ENCODE measurements at regions not wholly inside any gene's neighbourhood (a gene's known extent, or its start where the extent isn't known, plus 50 kb on each side); places are given as distances from the start of the nearest gene placed in this dataset.

DNA sequence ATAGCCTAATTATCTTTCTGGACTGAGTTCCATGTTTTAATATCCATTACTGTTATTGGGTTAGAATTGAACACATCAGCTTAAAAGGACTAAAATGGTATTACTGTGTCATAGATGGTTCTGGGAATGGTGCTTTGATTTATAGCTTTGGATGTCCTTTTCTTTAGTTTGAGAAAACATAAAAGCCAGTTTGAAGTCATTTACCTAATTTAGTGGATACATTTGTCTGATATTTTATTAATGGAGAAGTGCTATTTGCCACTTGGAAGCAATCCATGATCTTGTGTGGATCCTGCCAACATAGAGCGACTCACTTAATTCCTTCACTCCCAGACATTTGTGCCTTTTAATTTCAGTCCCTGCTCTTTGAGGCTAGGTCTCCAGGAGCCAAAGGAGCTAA lies 212.4 kb upstream of the PACRGL start:
- H3K27ac Mint-ChIP-seq = peak overlapping the region; percentile 47
- H3K27me3 Mint-ChIP-seq (ENCODE audit: insufficient read depth, low read depth) = no peaks in the 10 kb centered on the region
- H3K4me1 ChIP-seq = peaks cover 15% of the 10 kb centered on the region
- no peaks in the 10 kb centered on the region for H3K27me3 ChIP-seq
- DNase-seq (ENCODE audit: low spot score) = peak; percentile 29
- H3K36me3 Mint-ChIP-seq = peaks cover 18% of the 10 kb centered on the region
- no peak overlapping the region for H3K9ac ChIP-seq
- H3K36me3 ChIP-seq = no peaks in the 10 kb centered on the region
- H3K79me2 ChIP-seq (ENCODE audit: low read depth) = no peaks in the 10 kb centered on the region
- no peaks in the 10 kb centered on the region for H4K20me1 ChIP-seq (ENCODE audit: low read depth)
- H3K4me3 Mint-ChIP-seq = no peak overlapping the region
- no peak overlapping the region for H3K4me3 ChIP-seq
- H3K27ac ChIP-seq = peak overlapping the region; percentile 21
- peaks cover 4% of the 10 kb centered on the region for H3F3A ChIP-seq (ENCODE audit: low read depth)
- TF ChIP-seq, protein P1, sequence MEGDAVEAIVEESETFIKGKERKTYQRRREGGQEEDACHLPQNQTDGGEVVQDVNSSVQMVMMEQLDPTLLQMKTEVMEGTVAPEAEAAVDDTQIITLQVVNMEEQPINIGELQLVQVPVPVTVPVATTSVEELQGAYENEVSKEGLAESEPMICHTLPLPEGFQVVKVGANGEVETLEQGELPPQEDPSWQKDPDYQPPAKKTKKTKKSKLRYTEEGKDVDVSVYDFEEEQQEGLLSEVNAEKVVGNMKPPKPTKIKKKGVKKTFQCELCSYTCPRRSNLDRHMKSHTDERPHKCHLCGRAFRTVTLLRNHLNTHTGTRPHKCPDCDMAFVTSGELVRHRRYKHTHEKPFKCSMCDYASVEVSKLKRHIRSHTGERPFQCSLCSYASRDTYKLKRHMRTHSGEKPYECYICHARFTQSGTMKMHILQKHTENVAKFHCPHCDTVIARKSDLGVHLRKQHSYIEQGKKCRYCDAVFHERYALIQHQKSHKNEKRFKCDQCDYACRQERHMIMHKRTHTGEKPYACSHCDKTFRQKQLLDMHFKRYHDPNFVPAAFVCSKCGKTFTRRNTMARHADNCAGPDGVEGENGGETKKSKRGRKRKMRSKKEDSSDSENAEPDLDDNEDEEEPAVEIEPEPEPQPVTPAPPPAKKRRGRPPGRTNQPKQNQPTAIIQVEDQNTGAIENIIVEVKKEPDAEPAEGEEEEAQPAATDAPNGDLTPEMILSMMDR (IDR thresholded peaks at IDR 0.05) = no peak
- TF ChIP-seq EZH2 (IDR thresholded peaks at IDR 0.05) = no peak
- no peak for TF ChIP-seq EZH2phosphoT487 (IDR thresholded peaks at IDR 0.05)
- peak overlapping the region; percentile 23 for H2AFZ ChIP-seq (replicated peaks)
- no peaks in the 10 kb centered on the region for H3K9me3 Mint-ChIP-seq
- peaks cover 12% of the 10 kb centered on the region for H3K4me1 Mint-ChIP-seq
- H3K4me2 ChIP-seq = peak overlapping the region; percentile 40
- H3K9me3 ChIP-seq (ENCODE audit: low read depth) = no peaks in the 10 kb centered on the region

DNA sequence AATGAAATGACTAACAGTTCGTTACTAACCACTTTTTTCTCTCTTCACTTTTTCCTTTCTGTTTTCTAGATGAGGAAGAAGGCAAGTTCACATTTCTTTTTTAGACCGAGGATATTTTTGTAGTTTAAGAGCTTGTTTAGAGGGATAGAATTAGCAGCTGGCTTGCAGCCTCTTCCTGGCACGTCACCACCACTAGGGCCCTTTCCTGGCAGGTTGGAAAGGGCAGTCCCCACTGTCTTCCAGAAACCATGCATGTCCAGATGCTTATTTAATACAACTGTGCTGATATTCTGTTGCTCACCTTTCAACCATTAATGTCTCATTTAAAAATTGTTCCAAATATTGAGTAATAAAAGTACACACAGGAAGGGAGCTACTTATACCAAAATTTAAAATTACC lies 209.5 kb upstream of the PACRGL start:
- H3K9ac ChIP-seq = no peak overlapping the region
- H3K9me3 Mint-ChIP-seq = no peaks in the 10 kb centered on the region
- H3K4me1 ChIP-seq = peaks cover 15% of the 10 kb centered on the region
- no peak overlapping the region for H3K4me2 ChIP-seq
- H3K9me3 ChIP-seq (ENCODE audit: low read depth) = no peaks in the 10 kb centered on the region
- no peak for DNase-seq (ENCODE audit: low spot score)
- H3K27ac ChIP-seq = no peak overlapping the region
- TF ChIP-seq EZH2phosphoT487 (IDR thresholded peaks at IDR 0.05) (no peak), EZH2 (IDR thresholded peaks at IDR 0.05) (no peak)
- TF ChIP-seq, protein P1 (IDR thresholded peaks at IDR 0.05) = peak; percentile 28
- peaks cover 4% of the 10 kb centered on the region for H3F3A ChIP-seq (ENCODE audit: low read depth)
- no peaks in the 10 kb centered on the region for H3K27me3 Mint-ChIP-seq (ENCODE audit: insufficient read depth, low read depth)
- no peak overlapping the region for H3K4me3 ChIP-seq
- H3K4me1 Mint-ChIP-seq = peaks cover 17% of the 10 kb centered on the region
- H3K36me3 Mint-ChIP-seq = peaks cover 34% of the 10 kb centered on the region
- no peaks in the 10 kb centered on the region for H3K27me3 ChIP-seq
- no peaks in the 10 kb centered on the region for H3K36me3 ChIP-seq
- H3K27ac Mint-ChIP-seq = no peak overlapping the region
- H3K79me2 ChIP-seq (ENCODE audit: low read depth) = no peaks in the 10 kb centered on the region
- H3K4me3 Mint-ChIP-seq = no peak overlapping the region
- H2AFZ ChIP-seq (replicated peaks) = no peak overlapping the region
- H4K20me1 ChIP-seq (ENCODE audit: low read depth) = no peaks in the 10 kb centered on the region

DNA sequence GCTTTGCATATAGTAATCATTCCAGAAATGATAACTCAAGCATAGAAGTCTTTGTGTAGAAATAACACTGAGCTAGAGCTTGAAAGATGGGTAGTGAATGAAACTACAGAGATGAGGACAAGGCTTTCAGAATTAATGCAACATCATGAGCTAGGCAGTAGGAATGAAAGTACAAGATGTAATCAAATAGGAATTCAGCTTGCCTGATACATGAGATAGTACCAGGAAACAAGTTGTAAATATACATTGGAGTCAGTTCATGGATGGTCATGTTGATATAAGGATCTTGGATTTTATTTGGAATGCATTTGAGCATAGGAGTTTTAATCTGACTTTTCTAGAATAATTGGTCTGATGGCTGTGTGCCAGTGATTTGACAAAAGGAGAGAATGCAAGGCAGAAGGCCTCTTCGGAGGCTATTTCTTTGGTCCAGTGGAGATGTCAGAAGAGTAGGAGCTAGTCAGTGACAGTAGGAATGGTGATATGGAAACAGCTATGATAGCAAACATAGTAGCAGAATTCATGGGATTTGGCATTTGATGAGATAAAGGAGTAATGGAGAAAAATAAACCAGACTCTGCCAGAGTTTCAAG lies 206.4 kb upstream of the PACRGL start:
- no peaks in the 10 kb centered on the region for H3F3A ChIP-seq (ENCODE audit: low read depth)
- TF ChIP-seq EZH2phosphoT487 (IDR thresholded peaks at IDR 0.05) (no peak), EZH2 (IDR thresholded peaks at IDR 0.05) (no peak)
- TF ChIP-seq, protein P1 (IDR thresholded peaks at IDR 0.05) = no peak
- peaks cover 30% of the 10 kb centered on the region for H3K36me3 Mint-ChIP-seq
- H3K9me3 Mint-ChIP-seq = no peaks in the 10 kb centered on the region
- H2AFZ ChIP-seq (replicated peaks) = no peak overlapping the region
- no peak overlapping the region for H3K27ac Mint-ChIP-seq
- no peaks in the 10 kb centered on the region for H3K36me3 ChIP-seq
- H3K27me3 ChIP-seq = no peaks in the 10 kb centered on the region
- peaks cover 5% of the 10 kb centered on the region for H3K4me1 Mint-ChIP-seq
- no peak overlapping the region for H3K4me3 ChIP-seq
- H3K4me3 Mint-ChIP-seq = no peak overlapping the region
- no peak overlapping the region for H3K4me2 ChIP-seq
- no peaks in the 10 kb centered on the region for H3K79me2 ChIP-seq (ENCODE audit: low read depth)
- no peaks in the 10 kb centered on the region for H3K27me3 Mint-ChIP-seq (ENCODE audit: insufficient read depth, low read depth)
- H3K9ac ChIP-seq = no peak overlapping the region
- no peaks in the 10 kb centered on the region for H4K20me1 ChIP-seq (ENCODE audit: low read depth)
- H3K27ac ChIP-seq = no peak overlapping the region
- H3K4me1 ChIP-seq = no peaks in the 10 kb centered on the region
- no peaks in the 10 kb centered on the region for H3K9me3 ChIP-seq (ENCODE audit: low read depth)
- no peak for DNase-seq (ENCODE audit: low spot score)
